ENCODE measurements at regions not wholly inside any gene's neighbourhood (a gene's known extent, or its start where the extent isn't known, plus 50 kb on each side); places are given as distances from the start of the nearest gene placed in this dataset.

GRCh38 chr14:44654591-44654990 is 147.5 kb upstream of the FSCB start:
- H3K9ac ChIP-seq (ENCODE audit: low read length), result no peak overlapping the region
- no peaks in the 10 kb centered on the region for H3K4me1 ChIP-seq (ENCODE audit: control insufficient read depth, insufficient read depth, low read length)
- H3K27me3 ChIP-seq (ENCODE audit: control insufficient read depth, insufficient read depth, low read length), result no peaks in the 10 kb centered on the region
- no peaks in the 10 kb centered on the region for H3K36me3 ChIP-seq (ENCODE audit: control insufficient read depth, insufficient read depth, low read length)
- H3K9me3 ChIP-seq (ENCODE audit: control insufficient read depth, insufficient read depth, low read depth, low read length), result no peaks in the 10 kb centered on the region
- H3K4me3 ChIP-seq (ENCODE audit: low read depth, low read length), result no peak overlapping the region
- no peak overlapping the region for H3K27ac ChIP-seq (ENCODE audit: low read depth, low read length)

- H3K9ac ChIP-seq (ENCODE audit: low read length), result no peak overlapping the region
- no peak overlapping the region for H3K4me3 ChIP-seq (ENCODE audit: low read depth, low read length)
- no peaks in the 10 kb centered on the region for H3K36me3 ChIP-seq (ENCODE audit: control insufficient read depth, insufficient read depth, low read length)
- H3K27ac ChIP-seq (ENCODE audit: low read depth, low read length), result no peak overlapping the region
- no peaks in the 10 kb centered on the region for H3K9me3 ChIP-seq (ENCODE audit: control insufficient read depth, insufficient read depth, low read depth, low read length)
- H3K4me1 ChIP-seq (ENCODE audit: control insufficient read depth, insufficient read depth, low read length), result no peaks in the 10 kb centered on the region
- no peaks in the 10 kb centered on the region for H3K27me3 ChIP-seq (ENCODE audit: control insufficient read depth, insufficient read depth, low read length)
Measured at GRCh38 chr14:44653641-44654040, 146.6 kb upstream of the FSCB start.

- Histone ChIP-seq H3K27me3 (ENCODE audit: control insufficient read depth, insufficient read depth, low read length) (no peaks in the 10 kb centered on the region), H3K36me3 (ENCODE audit: control insufficient read depth, insufficient read depth, low read length) (no peaks in the 10 kb centered on the region), H3K27ac (ENCODE audit: low read depth, low read length) (no peak overlapping the region), H3K9me3 (ENCODE audit: control insufficient read depth, insufficient read depth, low read depth, low read length) (no peaks in the 10 kb centered on the region), H3K4me3 (ENCODE audit: low read depth, low read length) (no peak overlapping the region), H3K9ac (ENCODE audit: low read length) (no peak overlapping the region), H3K4me1 (ENCODE audit: control insufficient read depth, insufficient read depth, low read length) (no peaks in the 10 kb centered on the region)
Measured at GRCh38 chr14:44652640-44653039, 145.6 kb upstream of the FSCB start.

GRCh38 chr14:44649061-44649460 is 142.0 kb upstream of the FSCB start:
- no peaks in the 10 kb centered on the region for H3K9me3 ChIP-seq (ENCODE audit: control insufficient read depth, insufficient read depth, low read depth, low read length)
- H3K27me3 ChIP-seq (ENCODE audit: control insufficient read depth, insufficient read depth, low read length), result no peaks in the 10 kb centered on the region
- H3K36me3 ChIP-seq (ENCODE audit: control insufficient read depth, insufficient read depth, low read length), result no peaks in the 10 kb centered on the region
- H3K27ac ChIP-seq (ENCODE audit: low read depth, low read length), result no peak overlapping the region
- no peak overlapping the region for H3K4me3 ChIP-seq (ENCODE audit: low read depth, low read length)
- H3K9ac ChIP-seq (ENCODE audit: low read length), result no peak overlapping the region
- H3K4me1 ChIP-seq (ENCODE audit: control insufficient read depth, insufficient read depth, low read length), result no peaks in the 10 kb centered on the region

- H3K4me3 ChIP-seq (ENCODE audit: low read depth, low read length), result no peak overlapping the region
Measured at GRCh38 chr14:44640416-44640815, 133.3 kb upstream of the FSCB start.

DNA sequence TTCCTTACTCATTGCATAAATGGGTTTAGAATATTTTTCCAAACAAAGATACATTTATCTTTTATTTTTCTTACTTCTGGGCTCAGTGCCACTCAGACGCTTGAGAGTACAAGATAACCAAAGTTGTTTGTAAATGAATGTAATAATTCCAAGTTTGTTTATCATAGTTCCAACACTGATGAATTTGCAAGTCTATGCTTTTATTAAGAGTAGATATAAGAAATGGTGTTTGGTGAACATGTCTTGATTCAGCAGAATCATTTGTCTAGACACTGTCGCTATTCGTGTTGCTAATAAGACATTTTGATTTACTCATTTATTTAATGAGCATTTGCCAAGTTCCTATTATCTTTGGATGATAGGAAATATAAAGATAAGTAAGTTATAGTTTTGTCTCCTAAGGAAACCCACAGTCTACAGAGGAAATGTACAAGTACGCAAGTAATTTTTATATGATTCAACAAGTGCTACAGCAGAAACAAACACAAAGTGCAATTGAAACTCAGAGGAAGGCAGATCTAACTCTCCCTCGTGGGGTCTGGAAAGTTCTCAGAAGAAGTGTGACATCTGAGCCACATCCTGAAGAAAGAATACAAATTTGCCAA is 132.8 kb upstream of the FSCB start:
- Histone ChIP-seq H3K4me3 (ENCODE audit: low read depth, low read length) (no peak overlapping the region), H3K27ac (ENCODE audit: low read depth, low read length) (no peak overlapping the region), H3K9ac (ENCODE audit: low read length) (no peak overlapping the region), H3K4me1 (ENCODE audit: control insufficient read depth, insufficient read depth, low read length) (no peaks in the 10 kb centered on the region), H3K36me3 (ENCODE audit: control insufficient read depth, insufficient read depth, low read length) (no peaks in the 10 kb centered on the region), H3K27me3 (ENCODE audit: control insufficient read depth, insufficient read depth, low read length) (no peaks in the 10 kb centered on the region), H3K9me3 (ENCODE audit: control insufficient read depth, insufficient read depth, low read depth, low read length) (no peaks in the 10 kb centered on the region)

More at GRCh38 chr14:44640416-44640815, 133.3 kb upstream of the FSCB start:
- Histone ChIP-seq H3K4me1 (ENCODE audit: control insufficient read depth, insufficient read depth, low read length) (no peaks in the 10 kb centered on the region), H3K27me3 (ENCODE audit: control insufficient read depth, insufficient read depth, low read length) (no peaks in the 10 kb centered on the region), H3K9ac (ENCODE audit: low read length) (no peak overlapping the region), H3K9me3 (ENCODE audit: control insufficient read depth, insufficient read depth, low read depth, low read length) (no peaks in the 10 kb centered on the region), H3K36me3 (ENCODE audit: control insufficient read depth, insufficient read depth, low read length) (no peaks in the 10 kb centered on the region), H3K27ac (ENCODE audit: low read depth, low read length) (no peak overlapping the region)

DNA sequence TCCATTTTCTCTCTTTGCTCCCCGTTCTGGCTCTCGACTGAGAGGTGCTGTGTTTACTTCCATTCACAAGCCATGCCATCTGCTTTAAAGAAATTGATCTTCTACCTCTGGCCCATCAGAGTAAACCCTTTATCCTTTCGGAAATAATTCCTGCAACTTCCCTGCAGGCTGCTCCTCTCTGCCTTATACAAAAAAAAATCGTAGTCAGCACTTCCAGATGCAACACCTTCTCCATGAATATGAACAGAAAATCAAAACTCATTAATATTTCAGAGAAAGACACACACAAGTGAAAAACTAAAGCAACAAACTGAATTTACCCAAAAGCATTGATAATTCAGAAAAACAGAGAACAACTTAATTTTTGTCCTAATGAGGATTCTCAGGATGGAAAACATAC is 127.6 kb upstream of the FSCB start:
- H3K27me3 ChIP-seq (ENCODE audit: control insufficient read depth, insufficient read depth, low read length), result no peaks in the 10 kb centered on the region
- H3K9ac ChIP-seq (ENCODE audit: low read length), result no peak overlapping the region
- H3K4me3 ChIP-seq (ENCODE audit: low read depth, low read length), result no peak overlapping the region
- no peaks in the 10 kb centered on the region for H3K9me3 ChIP-seq (ENCODE audit: control insufficient read depth, insufficient read depth, low read depth, low read length)
- H3K36me3 ChIP-seq (ENCODE audit: control insufficient read depth, insufficient read depth, low read length), result no peaks in the 10 kb centered on the region
- H3K4me1 ChIP-seq (ENCODE audit: control insufficient read depth, insufficient read depth, low read length), result no peaks in the 10 kb centered on the region
- no peak overlapping the region for H3K27ac ChIP-seq (ENCODE audit: low read depth, low read length)

DNA sequence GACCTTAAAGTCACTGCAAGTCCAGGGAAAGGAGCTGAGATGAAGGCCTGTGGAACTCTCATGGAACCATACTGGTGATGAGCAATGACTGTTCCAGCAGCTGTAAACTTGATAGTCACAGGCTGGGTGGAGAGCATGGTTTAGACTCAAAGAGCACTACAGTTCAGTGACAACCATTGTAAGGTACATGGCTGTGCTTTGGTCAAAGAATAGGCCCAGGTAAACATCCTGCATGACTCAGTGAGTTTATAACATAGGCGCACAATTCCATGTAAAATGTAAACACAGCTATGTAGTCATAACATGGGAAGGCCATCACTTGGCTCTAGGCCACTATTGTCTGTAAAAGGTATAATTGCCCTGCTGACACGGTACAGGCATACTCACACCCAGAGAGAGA is 119.3 kb upstream of the FSCB start:
- no peak overlapping the region for H3K27ac ChIP-seq (ENCODE audit: low read depth, low read length)

DNA sequence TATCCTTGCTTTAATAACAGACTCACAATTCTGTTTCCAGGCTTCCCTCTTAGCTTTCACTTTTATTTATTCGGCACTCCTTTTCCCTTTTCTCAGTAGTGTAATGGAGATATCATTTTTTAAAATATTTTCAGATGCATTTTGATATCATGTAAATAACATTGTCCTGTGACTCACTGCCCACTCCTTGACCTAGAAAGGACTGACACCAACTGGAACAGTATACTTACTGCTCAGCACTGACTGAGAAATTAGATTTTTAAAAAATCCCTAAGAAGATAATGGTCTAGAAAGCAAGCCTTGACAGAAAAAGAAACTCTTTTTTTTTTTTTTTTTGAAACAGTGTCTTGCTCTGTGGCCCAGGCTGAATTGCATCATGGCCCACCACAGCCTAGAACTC is 118.0 kb upstream of the FSCB start:
- no peaks in the 10 kb centered on the region for H3K27me3 ChIP-seq (ENCODE audit: control insufficient read depth, insufficient read depth, low read length)
- H3K36me3 ChIP-seq (ENCODE audit: control insufficient read depth, insufficient read depth, low read length), result no peaks in the 10 kb centered on the region
- H3K27ac ChIP-seq (ENCODE audit: low read depth, low read length), result no peak overlapping the region
- H3K9ac ChIP-seq (ENCODE audit: low read length), result no peak overlapping the region
- H3K4me3 ChIP-seq (ENCODE audit: low read depth, low read length), result no peak overlapping the region
- no peaks in the 10 kb centered on the region for H3K4me1 ChIP-seq (ENCODE audit: control insufficient read depth, insufficient read depth, low read length)
- no peaks in the 10 kb centered on the region for H3K9me3 ChIP-seq (ENCODE audit: control insufficient read depth, insufficient read depth, low read depth, low read length)

More for the DNA sequence above, 119.3 kb upstream of the FSCB start:
- H3K36me3 ChIP-seq (ENCODE audit: control insufficient read depth, insufficient read depth, low read length), result no peaks in the 10 kb centered on the region
- no peaks in the 10 kb centered on the region for H3K4me1 ChIP-seq (ENCODE audit: control insufficient read depth, insufficient read depth, low read length)
- no peak overlapping the region for H3K9ac ChIP-seq (ENCODE audit: low read length)
- H3K9me3 ChIP-seq (ENCODE audit: control insufficient read depth, insufficient read depth, low read depth, low read length), result no peaks in the 10 kb centered on the region
- H3K27me3 ChIP-seq (ENCODE audit: control insufficient read depth, insufficient read depth, low read length), result no peaks in the 10 kb centered on the region
- H3K4me3 ChIP-seq (ENCODE audit: low read depth, low read length), result no peak overlapping the region

DNA sequence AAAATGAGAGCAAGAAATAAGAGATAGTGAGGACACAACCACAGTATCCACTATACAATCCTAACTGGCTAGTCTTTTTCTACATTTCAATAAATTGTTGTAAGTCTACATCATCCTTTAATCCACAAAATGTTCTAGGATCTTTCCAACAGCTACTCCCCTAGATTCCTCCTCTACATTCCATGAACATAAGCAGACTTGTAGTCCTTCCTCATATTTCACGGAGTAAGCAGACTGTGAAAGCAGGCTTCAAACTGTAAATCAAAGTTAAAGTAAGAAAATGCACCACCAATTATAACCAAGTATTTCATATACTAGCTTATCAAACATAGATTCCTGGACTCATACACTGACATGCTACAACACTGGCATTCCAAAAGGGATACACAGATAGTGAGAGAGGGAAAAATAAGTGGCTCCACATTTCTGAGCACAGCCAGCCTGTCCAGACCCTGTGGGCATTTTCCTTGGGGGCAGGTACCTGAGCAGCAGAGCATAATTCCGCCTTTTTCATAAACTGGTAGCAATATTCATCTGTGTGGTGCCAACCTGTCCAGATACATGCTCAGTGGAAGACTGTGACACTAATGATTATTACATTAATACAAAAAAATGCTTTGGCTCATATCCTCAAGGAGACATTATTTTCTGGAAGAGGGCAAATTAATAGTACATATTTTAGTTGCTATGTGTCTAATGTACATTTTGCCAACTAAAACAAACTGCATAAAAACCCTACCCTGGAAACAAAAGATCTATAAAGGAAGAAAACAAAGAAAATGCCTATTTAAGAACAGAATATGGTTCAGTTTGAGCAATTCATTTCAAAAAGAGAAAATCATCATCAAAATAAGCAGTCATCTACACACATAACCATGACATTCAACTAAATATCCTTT is 113.3 kb upstream of the FSCB start:
- Histone ChIP-seq H3K9ac (ENCODE audit: low read length) (no peak overlapping the region), H3K27me3 (ENCODE audit: control insufficient read depth, insufficient read depth, low read length) (no peaks in the 10 kb centered on the region), H3K4me1 (ENCODE audit: control insufficient read depth, insufficient read depth, low read length) (no peaks in the 10 kb centered on the region; the same call in 1 of the 2 replicates), H3K4me3 (ENCODE audit: low read depth, low read length) (no peak overlapping the region), H3K27ac (ENCODE audit: low read depth, low read length) (no peak overlapping the region), H3K9me3 (ENCODE audit: control insufficient read depth, insufficient read depth, low read depth, low read length) (no peaks in the 10 kb centered on the region), H3K36me3 (ENCODE audit: control insufficient read depth, insufficient read depth, low read length) (no peaks in the 10 kb centered on the region)

DNA sequence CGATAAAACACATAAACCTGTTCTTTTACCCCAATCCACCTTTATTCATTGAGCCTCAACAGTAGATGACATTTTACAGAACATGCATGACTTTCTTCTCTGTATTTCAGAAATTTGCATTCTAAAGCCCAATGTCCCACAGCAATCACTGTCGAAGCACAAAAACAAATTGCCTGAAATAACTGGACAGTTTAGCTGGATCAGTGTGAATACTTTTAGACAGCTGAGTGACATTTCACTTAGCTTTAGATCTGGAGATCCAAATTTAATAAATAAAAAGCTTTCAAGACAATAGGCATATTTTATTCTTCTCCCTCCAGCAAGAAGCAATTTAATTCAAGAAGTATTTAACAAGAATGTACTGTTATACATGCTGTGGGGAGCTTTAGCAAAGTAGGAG is 109.1 kb upstream of the FSCB start:
- Histone ChIP-seq H3K9me3 (ENCODE audit: control insufficient read depth, insufficient read depth, low read depth, low read length) (no peaks in the 10 kb centered on the region), H3K27me3 (ENCODE audit: control insufficient read depth, insufficient read depth, low read length) (no peaks in the 10 kb centered on the region), H3K9ac (ENCODE audit: low read length) (no peak overlapping the region), H3K27ac (ENCODE audit: low read depth, low read length) (no peak overlapping the region), H3K4me3 (ENCODE audit: low read depth, low read length) (no peak overlapping the region), H3K4me1 (ENCODE audit: control insufficient read depth, insufficient read depth, low read length) (no peaks in the 10 kb centered on the region; the same call in 1 of the 2 replicates), H3K36me3 (ENCODE audit: control insufficient read depth, insufficient read depth, low read length) (no peaks in the 10 kb centered on the region)

All from HUES6 (cell line).